ENCODE measurements at regions not wholly inside any gene's neighbourhood (a gene's known extent, or its start where the extent isn't known, plus 50 kb on each side); places are given as distances from the start of the nearest gene placed in this dataset.

DNA sequence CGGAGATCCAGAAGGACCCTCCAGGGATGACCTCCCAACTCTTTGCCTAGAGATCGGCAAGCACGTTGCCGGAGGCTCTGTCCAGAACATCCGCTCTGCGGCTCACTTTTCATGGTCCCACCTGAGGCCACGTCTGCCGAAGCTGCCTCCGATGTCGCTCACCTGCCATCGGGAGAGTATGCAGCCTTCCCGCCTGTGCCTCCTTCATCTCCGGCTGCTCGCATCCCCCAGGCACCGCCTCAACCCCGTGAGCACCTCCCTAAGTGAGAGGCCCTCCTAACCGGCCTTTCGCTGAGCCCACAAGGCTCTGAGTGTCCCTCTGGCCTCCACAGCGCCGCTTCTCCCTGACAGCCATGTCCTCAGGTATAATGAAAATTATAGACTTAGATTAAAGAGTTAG, 275.1 kb downstream of the EFNB2 start:
- TF ChIP-seq, protein P1, sequence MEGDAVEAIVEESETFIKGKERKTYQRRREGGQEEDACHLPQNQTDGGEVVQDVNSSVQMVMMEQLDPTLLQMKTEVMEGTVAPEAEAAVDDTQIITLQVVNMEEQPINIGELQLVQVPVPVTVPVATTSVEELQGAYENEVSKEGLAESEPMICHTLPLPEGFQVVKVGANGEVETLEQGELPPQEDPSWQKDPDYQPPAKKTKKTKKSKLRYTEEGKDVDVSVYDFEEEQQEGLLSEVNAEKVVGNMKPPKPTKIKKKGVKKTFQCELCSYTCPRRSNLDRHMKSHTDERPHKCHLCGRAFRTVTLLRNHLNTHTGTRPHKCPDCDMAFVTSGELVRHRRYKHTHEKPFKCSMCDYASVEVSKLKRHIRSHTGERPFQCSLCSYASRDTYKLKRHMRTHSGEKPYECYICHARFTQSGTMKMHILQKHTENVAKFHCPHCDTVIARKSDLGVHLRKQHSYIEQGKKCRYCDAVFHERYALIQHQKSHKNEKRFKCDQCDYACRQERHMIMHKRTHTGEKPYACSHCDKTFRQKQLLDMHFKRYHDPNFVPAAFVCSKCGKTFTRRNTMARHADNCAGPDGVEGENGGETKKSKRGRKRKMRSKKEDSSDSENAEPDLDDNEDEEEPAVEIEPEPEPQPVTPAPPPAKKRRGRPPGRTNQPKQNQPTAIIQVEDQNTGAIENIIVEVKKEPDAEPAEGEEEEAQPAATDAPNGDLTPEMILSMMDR (IDR thresholded peaks at IDR 0.05; ENCODE audit: low read length): no peak
- no peak for TF ChIP-seq EZH2 (IDR thresholded peaks at IDR 0.05; ENCODE audit: borderline replicate concordance, low read length)
